Cerebellar cortex (tissue), 1 donor: ENCODE measurements at regions not wholly inside any gene's neighbourhood (a gene's known extent, or its start where the extent isn't known, plus 50 kb on each side); places are given as distances from the start of the nearest gene placed in this dataset.
A peak's percentile ranks its signal among the peaks of the same experiment; 100 is the strongest.

Experiments used
- DNase-seq: peaks from one replicate; pipeline ENCODE4 v3.0.0-alpha.2; 2015; ENCODE audit warnings: low spot score

DNA sequence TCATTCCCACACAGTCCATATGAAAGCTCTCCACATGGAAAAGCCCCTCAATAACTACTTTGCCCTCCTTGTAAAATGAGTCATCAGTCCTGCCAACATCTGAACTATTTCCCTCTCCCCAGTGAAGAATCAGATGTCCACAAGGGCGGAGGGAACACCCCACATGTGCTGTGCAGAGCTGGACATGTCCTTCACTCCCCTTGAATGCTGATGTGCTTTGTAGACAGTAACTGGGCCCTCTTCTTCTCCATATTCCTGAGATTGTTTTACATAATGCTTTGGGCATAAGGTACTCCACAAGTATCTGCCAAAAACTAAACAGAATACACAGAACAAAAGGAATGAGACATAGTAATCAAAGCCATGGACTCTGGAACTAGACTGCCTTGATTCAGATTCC, 879.4 kb downstream of the BCL11A start:
- no peak for DNase-seq

DNA sequence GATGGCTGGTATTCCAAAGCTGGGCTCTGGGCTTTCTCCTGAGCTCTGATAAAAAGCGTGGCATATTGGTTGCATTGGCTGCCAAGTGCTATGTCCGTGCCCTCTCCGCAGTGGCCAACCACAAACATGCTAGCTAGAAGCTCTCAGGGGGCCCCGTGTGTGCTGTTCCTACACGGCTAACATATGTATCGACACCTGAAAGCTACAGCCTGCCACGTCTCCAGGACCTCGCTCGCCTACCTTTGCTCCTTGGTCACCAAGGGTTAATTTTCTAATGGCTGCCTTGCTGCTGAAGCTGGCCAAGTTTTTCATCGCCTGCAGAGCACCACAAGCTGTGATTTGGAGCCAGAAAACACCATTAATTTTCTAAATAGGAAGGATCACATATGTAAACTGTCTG, 888.4 kb downstream of the BCL11A start:
- DNase-seq = peak; percentile 89

DNA sequence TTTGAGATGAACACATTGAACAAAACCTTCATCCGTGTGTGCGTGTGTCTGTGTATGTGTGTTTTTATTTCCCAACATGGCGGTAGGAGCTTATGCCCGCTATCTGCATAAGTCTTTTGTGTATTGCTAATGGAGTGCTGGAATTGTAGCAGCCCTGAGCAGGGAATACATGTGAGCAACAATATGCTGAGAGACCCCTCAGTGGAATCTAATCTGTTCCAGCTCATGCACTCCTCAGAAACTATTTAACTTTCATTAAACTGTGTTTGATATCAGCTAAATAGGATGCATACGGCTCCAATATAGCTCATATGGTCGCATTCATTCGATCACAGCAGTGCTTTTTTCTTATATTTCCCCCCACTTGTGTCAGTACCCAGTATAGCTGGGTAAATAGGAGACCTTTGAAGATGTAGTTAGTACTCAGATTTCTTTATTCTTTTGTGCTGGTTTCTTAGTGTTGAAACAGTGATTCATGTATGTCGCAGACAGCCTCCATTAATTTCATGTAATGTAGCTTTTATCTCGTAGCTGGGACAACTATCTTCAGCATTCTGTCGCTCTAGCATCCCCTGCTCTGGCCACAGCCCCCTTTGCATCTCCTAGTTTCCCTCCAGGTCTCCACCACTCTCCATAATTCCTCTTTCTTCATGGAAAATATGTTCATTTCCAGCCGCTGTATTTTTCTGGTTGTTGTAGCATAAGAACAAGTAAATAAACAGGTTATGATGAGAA, 891.2 kb downstream of the BCL11A start:
- DNase-seq = no peak

DNA sequence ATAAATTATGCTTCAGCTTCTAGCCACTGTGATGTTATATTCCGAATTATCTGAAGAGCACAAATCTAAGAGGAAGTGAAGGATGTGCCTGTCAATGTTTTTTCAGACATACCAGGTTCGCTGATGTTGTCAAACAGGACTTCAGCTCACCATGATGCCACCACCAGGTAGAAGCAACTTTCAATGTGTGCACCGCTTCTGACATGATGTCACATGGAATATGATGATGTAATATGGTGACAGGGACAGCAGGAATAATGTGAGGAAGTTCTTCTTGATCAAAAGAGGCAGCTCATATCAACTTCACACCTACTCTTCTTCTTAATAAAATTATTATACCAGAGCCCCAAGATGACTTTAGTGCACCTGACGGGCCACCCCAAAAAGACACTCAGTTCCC, 893.2 kb downstream of the BCL11A start:
- no peak for DNase-seq

DNA sequence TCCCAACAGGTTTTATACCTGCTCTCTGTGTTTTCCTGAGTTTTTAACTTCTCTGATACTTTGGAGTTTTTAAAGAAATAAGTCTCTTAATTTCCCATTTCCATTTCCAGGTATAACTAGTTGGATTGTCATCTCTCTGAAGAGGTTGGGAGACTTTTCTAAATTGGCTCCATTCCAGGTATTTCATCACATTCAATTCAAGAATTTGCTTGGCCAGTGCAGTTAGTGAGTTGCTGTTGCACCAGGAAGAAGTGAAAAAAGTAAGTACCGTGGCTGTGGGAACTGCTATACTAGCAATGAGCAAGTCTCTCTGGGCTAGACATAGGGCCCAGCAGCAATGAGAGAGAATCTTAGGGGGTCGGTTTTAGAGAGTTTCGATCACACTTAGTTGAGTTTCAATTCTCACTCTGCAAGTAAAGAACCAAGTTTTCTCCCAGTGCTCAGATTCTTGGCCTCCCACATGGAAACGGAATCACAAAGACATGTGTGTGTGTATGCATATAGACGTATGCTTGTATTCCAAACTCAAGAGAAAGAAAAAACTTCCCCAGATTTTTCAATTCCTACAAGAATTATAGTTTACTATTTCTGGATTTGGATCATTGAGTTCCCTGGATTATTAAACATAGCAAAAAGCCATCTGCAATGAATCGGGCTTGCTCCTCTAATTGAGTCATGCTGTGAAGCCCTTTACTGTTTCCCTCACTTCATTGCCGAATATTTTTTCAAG, 894.4 kb downstream of the BCL11A start:
- no peak for DNase-seq

DNA sequence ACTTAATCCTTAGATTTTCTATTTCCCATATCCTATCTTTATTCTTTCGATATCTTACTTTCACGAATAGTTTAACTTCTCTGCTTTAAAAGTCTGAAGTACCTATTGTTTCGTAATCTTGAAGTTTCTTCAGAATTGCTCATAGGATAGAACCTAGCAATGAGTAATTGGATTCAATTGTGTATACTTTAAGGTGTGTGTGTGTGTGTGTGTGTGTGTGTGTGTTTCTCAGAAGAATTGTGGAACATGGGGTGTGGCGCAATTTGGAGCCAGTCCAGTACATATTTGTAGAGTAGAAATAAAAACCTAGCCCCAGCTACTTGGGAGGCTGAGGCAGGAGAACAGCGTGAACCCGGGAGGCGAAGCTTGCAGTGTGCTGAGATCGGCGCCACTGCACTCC, 897.6 kb downstream of the BCL11A start:
- DNase-seq = no peak

DNA sequence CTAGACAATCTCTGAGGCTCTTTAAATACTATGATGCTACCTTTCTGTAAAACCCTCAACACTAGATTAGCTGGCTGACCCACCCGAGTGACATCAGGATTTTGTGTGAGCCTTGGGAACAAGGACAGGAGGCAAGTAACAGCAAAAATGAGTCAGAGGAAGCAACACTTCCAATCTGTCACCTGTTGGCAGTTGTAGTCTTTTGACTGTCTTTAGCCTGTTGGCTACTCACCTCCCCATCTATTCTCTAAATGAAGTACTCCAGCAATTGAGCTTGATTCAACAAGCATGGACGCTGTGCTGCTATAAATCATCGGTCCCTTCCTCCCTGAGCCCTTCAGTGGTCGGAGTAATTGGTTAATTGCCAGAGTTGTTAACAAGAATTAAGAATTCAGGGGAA, 898.7 kb downstream of the BCL11A start:
- no peak for DNase-seq

DNA sequence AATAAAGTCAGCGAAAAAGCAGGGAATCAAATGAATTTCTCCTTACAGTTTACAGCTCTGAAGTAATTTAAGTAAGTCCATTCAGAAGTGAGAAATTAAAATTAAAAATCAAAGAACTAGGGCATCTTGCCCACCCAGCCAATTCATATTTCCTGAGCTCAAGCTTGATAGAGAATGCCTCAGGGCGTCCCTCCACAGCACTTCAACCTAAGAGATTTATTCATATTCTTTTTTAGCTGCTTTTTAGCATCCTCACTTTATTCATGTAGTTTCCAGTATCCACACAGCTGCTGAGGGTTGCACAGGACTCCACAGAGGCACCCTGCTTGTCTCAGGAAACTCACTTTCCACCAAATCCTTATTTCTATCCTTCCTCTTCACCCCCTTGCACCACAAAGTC, 900.3 kb downstream of the BCL11A start:
- DNase-seq = no peak

DNA sequence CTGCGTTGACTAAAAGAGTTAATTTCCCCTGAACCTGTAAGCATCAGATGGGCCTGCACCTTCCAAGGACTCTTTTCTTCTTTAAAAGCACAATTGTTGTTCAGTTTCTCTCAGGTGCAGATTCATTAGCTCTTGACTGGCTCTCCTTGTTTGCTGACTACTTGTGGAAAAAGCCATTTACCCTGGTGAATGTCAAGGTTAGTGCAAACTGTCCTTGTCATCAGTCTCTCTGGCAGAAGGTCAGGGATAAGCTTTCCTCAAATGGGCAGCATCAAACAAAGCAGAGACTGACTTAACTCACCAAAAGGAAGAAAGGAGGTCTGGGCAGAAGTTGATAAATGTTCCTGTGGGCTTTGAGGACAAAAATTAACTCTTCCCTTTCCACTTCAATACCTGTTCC, 922.7 kb downstream of the BCL11A start:
- no peak for DNase-seq

DNA sequence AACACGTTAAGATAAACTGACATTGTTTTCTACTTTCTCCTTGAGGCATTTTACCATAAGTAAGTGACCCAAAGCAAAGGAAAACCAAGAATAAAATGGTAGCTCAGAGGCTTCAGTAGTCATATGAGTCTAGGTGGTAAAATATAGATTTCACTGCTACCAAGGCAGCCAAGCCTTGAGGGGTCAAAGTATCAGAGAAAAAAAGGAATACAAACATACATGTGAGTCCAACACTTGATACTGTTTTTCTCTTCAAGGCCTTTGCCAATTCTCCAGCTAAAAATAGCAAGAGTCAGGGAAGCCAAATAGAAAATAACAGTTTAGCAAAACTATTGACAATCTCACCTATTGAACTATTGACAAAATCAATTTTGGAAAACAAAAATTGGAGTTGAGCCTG, 925.9 kb downstream of the BCL11A start:
- no peak for DNase-seq

DNA sequence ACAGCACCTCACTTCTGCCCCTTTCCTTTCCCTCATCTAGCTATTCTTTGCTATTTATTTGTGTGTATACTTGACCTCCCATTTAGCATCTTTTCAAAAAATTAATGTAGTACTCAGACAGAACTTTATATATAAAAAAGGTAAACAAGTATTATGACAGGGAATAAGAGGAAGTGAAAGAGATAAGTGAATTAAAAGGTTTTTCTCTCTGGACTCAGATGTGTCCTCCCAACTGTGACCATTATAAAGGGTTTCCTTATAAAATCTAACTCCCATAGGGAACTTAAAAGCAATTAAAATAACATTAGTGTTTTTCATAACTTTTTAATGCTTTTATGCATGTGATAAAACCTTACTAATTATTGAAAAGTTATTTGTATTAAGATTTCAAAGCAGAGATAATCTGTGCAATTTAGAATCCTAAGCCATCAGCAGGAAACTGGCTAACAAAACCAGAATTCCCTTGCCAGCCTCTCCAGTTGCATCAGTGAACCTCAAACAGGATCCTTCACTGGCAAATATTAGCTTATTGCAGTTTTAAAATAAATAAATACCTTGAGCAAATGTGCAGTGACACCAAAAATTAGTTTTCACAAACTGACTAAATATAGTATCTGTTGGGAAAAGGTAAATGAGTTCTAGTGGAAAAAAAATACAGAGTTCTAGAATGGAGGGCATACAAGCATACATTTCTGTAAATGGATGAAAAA, 930.7 kb downstream of the BCL11A start:
- no peak for DNase-seq

DNA sequence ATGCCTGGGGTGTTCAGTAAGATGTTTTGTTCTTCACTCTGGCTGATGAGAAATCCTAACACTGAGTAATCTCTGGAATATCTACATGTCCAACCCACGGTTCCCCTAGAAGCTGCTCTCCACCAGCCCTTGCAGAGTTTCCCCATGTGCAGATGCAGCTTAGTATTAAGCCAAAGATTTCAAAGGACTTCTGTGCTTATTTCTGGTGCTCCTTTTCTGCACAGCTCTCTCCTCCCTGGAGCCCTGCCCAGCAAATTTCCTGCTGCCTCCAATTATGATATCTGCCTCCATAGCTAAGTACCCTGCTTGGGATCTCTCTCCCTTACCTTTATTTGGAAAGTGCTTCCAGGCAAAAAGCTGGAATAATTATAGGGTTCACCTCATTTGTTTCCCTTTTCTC, 949.3 kb downstream of the BCL11A start:
- DNase-seq = no peak

DNA sequence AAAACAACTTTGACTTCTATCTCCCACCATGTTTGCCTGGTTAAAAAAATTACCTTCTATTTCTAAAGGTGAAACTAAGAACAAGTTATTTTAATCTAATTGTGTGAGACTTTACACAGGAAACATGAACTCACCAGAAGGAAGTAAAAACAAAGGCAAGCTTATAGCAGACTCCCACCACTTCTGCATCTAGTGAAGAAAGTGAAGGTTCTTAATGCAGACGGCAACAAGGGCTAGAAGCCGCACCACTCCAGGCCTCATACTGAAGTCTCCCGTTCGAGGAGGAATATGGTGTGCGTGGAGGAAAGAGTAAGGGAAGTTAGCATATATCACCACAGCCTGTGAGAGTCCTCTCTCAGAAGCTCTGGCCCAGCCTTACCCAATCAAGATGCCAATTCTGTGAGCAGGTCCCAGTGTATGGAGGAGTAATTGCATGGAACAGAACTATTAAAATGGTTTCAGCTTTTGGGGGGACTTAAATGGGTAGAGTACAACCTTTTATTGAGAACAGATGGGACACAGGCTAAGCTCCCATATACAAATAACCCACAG, 958.7 kb downstream of the BCL11A start:
- DNase-seq = no peak

DNA sequence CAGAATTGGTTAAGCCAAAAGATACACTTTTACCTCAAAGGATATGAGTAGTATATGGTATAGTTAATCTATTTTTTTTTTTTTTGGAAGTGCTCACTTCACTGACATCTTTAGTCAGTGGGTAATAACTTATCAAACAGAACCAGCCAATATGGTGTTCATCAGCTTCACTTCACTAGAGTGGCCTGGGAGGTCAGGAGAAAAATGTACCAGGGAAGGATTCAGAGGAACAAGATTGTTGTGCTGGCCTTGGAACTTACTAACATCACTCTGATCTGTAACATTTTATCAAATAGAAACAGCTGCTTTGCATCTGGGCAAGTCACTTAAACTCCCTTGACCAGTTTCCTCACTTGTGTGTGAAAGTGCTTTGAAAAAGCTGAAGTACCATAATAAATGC, 962.7 kb downstream of the BCL11A start:
- no peak for DNase-seq

DNA sequence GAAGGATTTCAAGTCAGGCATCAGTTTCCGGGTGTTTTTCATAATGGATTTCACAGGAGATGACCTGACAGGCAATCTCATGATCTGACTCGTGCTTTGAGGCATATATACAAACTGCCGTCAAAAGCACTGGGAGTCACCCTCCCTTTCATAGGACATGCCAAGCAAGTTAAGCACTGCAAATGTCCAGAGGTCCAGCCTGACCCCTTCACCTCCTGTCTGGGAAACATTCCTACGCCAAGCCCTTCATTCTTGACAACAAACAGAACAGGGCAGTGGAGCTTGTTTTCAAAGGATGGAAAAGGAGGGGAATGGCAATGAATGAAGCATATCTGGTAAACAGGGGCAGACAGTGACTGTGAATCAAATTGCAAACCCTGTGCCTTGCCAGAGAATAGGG, 963.6 kb downstream of the BCL11A start:
- DNase-seq = no peak

DNA sequence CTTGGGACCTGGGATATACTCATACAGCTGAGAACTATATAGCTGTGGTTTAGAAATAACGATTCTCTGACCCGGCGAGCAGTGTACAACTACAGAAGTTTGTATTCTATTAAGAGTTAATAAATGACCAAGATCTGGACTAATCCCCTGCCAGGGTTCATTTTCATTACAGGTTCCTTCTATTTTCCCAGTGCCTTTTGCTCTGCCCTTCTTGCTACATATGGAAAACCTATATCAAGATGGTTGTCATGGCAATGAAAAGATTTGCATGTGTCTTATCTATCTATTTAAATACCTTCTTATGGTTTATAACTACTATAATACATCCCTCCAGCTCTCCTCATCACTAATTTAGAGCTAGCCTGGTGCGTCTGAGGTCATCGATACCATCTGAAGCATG, 965.2 kb downstream of the BCL11A start:
- no peak for DNase-seq

DNA sequence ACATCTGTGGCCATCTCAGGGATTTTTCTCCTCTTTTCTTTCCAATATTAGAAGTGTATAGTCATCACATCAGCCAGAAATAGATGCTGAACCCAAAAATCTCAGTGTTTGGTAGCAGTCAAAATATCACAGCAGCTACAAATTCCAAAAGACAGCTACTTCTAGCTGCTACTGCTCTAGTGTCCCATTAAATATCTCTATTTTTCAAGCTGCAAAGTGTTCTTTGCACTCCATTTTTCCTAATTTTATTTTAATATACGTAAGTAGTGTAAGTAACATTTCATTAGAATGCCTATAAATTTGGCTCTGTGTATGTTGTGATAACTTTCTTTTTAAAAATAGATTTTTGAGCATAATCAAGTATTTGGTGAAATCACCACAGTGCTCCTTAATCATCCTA, 967.3 kb downstream of the BCL11A start:
- no peak for DNase-seq

DNA sequence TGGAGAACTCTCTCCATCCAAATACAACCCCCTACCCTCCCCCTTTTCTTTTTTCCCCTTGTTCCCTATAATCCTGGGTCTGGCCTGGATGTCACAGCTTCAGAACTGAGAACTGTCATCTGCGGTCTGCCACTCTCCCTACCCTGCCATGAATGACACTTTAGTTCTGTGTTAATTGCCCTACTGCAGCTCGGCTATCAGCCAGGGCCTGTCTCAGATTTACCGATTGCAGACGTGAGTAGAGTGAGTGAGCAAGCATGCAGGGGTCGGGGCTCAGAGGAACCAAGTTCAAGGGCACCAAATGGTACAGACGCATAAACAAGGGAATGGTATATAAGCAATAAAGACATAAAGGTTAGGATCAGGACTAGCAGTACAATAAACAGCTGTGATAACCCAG, 967.8 kb downstream of the BCL11A start:
- no peak for DNase-seq

DNA sequence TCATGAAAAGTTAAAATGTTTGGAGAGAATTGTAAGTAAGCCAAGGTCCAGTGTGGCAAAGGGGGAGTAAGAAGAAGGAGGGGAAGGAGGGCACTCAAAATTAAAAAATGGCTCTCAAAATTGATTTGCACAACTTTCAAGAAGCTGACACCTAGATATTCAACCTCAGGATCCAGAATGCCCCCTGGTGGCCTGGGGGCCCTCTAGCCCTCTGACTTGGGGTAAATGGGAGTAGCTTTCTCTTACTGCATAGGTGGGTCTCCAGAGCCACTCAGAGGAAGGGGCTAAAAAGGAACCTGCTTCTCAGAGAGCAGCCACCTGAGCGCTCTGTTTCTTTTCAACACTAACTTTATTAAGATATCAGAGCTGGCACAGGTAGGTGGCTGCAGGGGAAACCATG, 968.5 kb downstream of the BCL11A start:
- peak; percentile 3 for DNase-seq

DNA sequence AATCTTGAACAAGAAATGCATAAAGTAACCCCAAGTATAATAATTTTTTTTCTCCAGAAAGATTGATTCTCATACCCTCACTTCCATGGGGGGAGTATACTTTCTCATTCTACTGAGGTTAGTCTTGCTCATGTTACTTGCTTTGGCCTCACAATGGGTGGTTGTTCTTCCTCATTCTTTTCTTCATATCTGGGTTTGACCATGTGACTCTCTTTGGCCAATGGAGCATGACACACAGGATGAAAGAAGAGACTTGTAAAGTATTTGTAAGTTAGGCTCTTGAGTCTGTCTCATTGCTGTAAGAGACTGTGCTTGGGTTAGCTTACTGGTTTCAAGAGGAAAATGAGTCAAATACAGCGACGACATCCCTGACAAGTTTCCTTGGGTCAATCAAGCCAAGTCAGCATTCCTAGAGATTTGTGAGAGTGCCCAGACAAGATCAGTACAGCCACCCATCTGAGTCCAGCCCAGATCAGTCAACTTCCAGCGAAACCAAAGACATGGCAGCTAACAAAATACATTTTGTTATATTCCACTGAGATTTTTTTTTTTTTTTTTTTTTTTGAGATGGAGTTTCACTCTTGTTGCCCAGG, 970.2 kb downstream of the BCL11A start:
- no peak for DNase-seq

DNA sequence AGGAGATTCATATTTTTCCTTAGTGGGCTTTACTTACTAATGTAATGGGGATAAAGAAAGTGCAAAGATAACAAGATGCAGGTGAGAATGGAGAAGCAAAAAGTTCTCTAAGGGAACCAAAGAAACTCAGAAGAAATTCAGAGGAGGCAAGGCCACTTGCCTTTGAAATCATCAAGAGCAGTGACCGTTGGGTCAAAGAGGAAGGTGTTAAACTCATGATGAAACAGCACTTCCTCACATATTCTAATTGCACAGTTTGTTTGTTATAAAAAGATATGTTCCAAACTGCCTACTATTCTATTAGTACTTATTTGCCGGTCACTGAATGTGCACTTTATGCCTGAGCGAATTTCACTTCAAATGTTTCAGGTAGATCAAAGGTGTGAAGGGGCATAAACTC, 975.1 kb downstream of the BCL11A start:
- no peak for DNase-seq

DNA sequence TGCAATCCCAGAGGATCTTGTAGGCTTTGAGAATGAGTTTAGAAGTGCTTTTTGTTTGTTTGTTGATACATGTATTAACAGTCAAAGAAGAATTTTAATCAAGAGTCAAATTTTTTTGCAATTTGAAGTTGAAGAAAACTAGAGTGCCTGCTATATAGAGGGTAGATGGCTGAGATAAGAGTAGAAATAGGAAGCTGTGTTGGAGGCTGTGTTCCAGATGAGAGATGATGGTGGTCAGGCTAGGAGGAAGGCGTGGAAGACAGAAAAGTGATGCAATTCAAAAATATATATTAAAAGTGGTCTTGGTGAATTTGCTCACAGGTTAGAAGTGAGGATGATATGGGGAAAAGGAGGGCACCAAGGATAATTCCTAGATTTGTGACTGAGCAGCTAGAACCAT, 978.3 kb downstream of the BCL11A start:
- no peak for DNase-seq

DNA sequence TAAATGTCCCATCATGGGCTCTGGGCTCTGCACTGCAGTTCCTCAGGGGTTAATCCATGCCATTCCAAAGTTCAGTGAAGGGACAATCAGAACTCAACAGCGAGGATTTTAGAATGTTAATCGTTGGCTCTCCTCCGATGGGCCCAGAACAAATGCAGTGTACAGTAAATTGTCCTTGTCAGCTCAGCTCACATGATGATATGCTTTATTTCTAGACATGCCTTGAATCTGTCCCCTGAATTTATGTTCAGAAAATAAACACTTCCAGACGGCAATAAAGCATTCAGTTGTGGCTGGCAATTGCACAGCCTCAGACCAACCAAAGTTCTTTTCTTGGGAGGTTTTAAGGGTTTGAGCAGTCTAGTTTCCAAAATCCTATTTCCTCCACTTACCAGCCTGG, 981.2 kb downstream of the BCL11A start:
- no peak for DNase-seq
